Heart left ventricle (tissue), 13 donors: ENCODE measurements at regions not wholly inside any gene's neighbourhood (a gene's known extent, or its start where the extent isn't known, plus 50 kb on each side); places are given as distances from the start of the nearest gene placed in this dataset.

Experiments used
- POLR2A ChIP-seq, 2 donors: fragments of 450-650 bp; IDR thresholded peaks; one replicate each; pipeline ENCODE4 v1.6.1; 2017; ENCODE audit warnings: antibody characterized with exemption in 2 of 2, mild to moderate bottlenecking in 2 of 2, moderate library complexity in 2 of 2
- TF ChIP-seq, protein P1 (sequence below), 12 donors: fragments of 200-600 bp; sonication (generic) in 4 of 12; IDR thresholded peaks; one replicate each; pipeline versions ENCODE4 v1.5.0 to v1.8.0; 2018 to 2022; ENCODE audit warnings: antibody characterized with exemption in 12 of 12, mild to moderate bottlenecking in 5 of 12
- donor health status: ischemic (EF 13 %, LVEDD 7.1; RV severe dilation, severe dysfunction).
- donor health status: DM: no; HTN: yes; CAD: no.
- donor health status: DM: no; HTN: no; CAD: no.
- donor health status: ischemic (EF 25% LVEDD 6.9; RV normal size, moderate dysfunction).
- donor health status: ischemic (EF 25% LVEDD 5.7; RV mildly dilated, moderate dysfunction).
- donor health status: ischemic (EF 35%, LVEDD 5.7; RV mildly dilated, moderate dysfunction).
- donor health status: nonischemic (EF 11% LVEDD 7.7; RV severe dilation, severe dysfunction).
- donor health status: DM: yes; HTN: yes; CAD: no.
- donor health status: PGD.
- donor health status: ischemic (EF 29% LVEDD 5.4; RV normal size, mild dysfunction).
- donor health status: nonischemic (EF 23%, LVEDD 6.1; RV moderate dilation, normal function).

DNA sequence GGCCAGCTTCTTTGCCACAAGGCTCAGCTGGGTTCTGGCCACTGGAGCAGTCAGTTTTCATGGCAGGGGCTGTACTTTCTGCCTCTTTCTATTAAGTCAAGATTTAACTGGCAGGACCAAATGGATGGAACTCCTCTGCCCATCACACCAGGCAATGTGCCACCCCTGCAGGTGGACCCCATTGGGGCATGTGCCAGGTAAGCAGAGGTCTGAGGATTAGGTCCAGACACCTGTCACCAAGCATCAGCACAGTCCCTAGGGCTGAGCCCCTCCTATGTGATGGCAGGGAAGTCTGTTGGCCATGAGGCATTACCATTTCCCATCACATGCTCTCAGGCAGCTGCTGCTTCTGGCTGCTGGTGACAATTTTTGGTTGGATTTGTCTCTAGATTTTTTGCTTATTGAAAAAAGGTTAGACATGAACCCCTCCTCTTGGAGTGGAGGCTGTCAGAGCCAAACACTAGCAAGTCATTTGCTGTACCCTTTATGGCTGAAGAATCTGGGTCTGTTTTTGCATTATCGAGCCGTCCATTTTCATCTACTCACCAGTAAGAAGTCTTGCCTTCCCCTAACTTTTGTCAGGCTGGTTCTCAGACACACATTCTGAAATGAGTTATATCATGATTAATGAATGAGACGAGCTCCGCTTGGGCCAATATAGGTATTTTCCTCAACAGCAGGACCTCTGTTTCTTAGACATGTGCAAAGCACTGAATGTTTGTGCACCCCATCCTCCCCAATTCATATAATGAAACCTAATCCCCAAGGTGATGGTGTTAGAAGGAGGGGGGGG is 328.0 kb downstream of the TSN start:
- TF ChIP-seq, protein P1, sequence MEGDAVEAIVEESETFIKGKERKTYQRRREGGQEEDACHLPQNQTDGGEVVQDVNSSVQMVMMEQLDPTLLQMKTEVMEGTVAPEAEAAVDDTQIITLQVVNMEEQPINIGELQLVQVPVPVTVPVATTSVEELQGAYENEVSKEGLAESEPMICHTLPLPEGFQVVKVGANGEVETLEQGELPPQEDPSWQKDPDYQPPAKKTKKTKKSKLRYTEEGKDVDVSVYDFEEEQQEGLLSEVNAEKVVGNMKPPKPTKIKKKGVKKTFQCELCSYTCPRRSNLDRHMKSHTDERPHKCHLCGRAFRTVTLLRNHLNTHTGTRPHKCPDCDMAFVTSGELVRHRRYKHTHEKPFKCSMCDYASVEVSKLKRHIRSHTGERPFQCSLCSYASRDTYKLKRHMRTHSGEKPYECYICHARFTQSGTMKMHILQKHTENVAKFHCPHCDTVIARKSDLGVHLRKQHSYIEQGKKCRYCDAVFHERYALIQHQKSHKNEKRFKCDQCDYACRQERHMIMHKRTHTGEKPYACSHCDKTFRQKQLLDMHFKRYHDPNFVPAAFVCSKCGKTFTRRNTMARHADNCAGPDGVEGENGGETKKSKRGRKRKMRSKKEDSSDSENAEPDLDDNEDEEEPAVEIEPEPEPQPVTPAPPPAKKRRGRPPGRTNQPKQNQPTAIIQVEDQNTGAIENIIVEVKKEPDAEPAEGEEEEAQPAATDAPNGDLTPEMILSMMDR (IDR thresholded peaks at IDR 0.05), result no peak
- no peak for TF ChIP-seq POLR2A (IDR thresholded peaks at IDR 0.05)
